ENCODE measurements at regions not wholly inside any gene's neighbourhood (a gene's known extent, or its start where the extent isn't known, plus 50 kb on each side); places are given as distances from the start of the nearest gene placed in this dataset.

GRCh38 chr11:23023319-23023718, 163.0 kb upstream of the CCDC179 start:
- no peak for DNase-seq (ENCODE audit: low spot score)

GRCh38 chr11:23041001-23041503, 180.8 kb upstream of the CCDC179 start:
- DNase-seq (ENCODE audit: low spot score) = no peak

GRCh38 chr11:23058656-23059055, 198.4 kb upstream of the CCDC179 start:
- no peak for DNase-seq (ENCODE audit: low spot score)

- DNase-seq (ENCODE audit: low spot score) = no peak
Observed at GRCh38 chr11:23063276-23063675, 203.0 kb upstream of the CCDC179 start.

- no peak for DNase-seq (ENCODE audit: low spot score)
Observed at GRCh38 chr11:23078289-23078971, 218.2 kb upstream of the CCDC179 start.

- no peak for DNase-seq (ENCODE audit: low spot score)
Observed at GRCh38 chr11:23079382-23079813, 219.1 kb upstream of the CCDC179 start.

GRCh38 chr11:23087407-23087806, 227.1 kb upstream of the CCDC179 start:
- DNase-seq (ENCODE audit: low spot score) = no peak

- no peak for DNase-seq (ENCODE audit: low spot score)
Observed at GRCh38 chr11:23090659-23091058, 230.4 kb upstream of the CCDC179 start.

GRCh38 chr11:23095650-23096189, 235.4 kb upstream of the CCDC179 start:
- DNase-seq (ENCODE audit: low spot score) = no peak

- DNase-seq (ENCODE audit: low spot score) = no peak
Observed at GRCh38 chr11:23097891-23098290, 237.6 kb upstream of the CCDC179 start.

GRCh38 chr11:23099256-23099655, 239.0 kb upstream of the CCDC179 start:
- DNase-seq (ENCODE audit: low spot score) = no peak

- no peak for DNase-seq (ENCODE audit: low spot score)
Observed at GRCh38 chr11:23100726-23101125, 240.5 kb upstream of the CCDC179 start.

GRCh38 chr11:23103416-23103815, 243.1 kb upstream of the CCDC179 start:
- no peak for DNase-seq (ENCODE audit: low spot score)

GRCh38 chr11:23111527-23111926, 251.3 kb upstream of the CCDC179 start:
- DNase-seq (ENCODE audit: low spot score) = no peak

GRCh38 chr11:23112390-23112789, 252.1 kb upstream of the CCDC179 start:
- DNase-seq (ENCODE audit: low spot score) = no peak

GRCh38 chr11:23112987-23113886, 253.0 kb upstream of the CCDC179 start:
- DNase-seq (ENCODE audit: low spot score) = no peak

GRCh38 chr11:23113887-23114216, 253.6 kb upstream of the CCDC179 start:
- no peak for DNase-seq (ENCODE audit: low spot score)

GRCh38 chr11:23123753-23124152, 263.5 kb upstream of the CCDC179 start:
- DNase-seq (ENCODE audit: low spot score) = no peak

- DNase-seq (ENCODE audit: low spot score) = no peak
Observed at GRCh38 chr11:23124249-23124648, 264.0 kb upstream of the CCDC179 start.

GRCh38 chr11:23124996-23125395, 264.7 kb upstream of the CCDC179 start:
- no peak for DNase-seq (ENCODE audit: low spot score)

- no peak for DNase-seq (ENCODE audit: low spot score)
Observed at GRCh38 chr11:23127706-23128105, 267.4 kb upstream of the CCDC179 start.

- DNase-seq (ENCODE audit: low spot score) = no peak
Observed at GRCh38 chr11:23134627-23135026, 274.4 kb upstream of the CCDC179 start.

- no peak for DNase-seq (ENCODE audit: low spot score)
Observed at GRCh38 chr11:23138761-23139160, 278.5 kb upstream of the CCDC179 start.
